ENCODE measurements at regions not wholly inside any gene's neighbourhood (a gene's known extent, or its start where the extent isn't known, plus 50 kb on each side); places are given as distances from the start of the nearest gene placed in this dataset.

GRCh38 chr18:30566877-30567276, 475.7 kb downstream of the DSC3 start:
- H3K4me1 ChIP-seq (ENCODE audit: low read depth): no peaks in the 10 kb centered on the region
- intact Hi-C loops (cut with DNase I, micrococcal nuclease): no loop called here
- no peak for TF ChIP-seq CTCF (IDR thresholded peaks at IDR 0.05)
- H3K9me3 ChIP-seq: no peaks in the 10 kb centered on the region
- no peak for DNase-seq
- ATAC-seq: no peak
- no peak overlapping the region for H3K4me3 ChIP-seq
- H3K36me3 ChIP-seq (ENCODE audit: low read depth): no peaks in the 10 kb centered on the region

DNA sequence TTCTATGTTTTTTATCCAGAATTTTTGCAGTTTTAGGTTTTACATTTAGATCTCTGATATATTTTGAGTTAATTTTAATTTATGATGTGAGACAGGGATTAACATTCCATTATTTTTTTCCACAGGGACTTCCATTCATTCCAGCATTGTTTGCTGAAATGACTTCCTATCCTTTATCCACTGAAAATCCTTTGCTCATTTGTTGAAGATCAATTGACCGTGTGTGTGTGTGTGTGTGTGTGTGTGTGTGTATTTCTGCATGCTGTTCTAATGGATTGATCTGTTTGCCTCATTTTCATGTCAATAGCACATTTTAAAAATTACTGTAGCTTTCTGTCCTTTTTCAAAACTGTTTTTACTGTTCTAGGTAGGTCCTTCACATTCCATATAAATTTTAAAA, 480.3 kb downstream of the DSC3 start:
- Histone ChIP-seq H3K36me3 (ENCODE audit: low read depth) (no peaks in the 10 kb centered on the region), H3K4me1 (ENCODE audit: low read depth) (no peaks in the 10 kb centered on the region), H3K9me3 (no peaks in the 10 kb centered on the region), H3K4me3 (no peak overlapping the region)
- intact Hi-C loops (cut with DNase I, micrococcal nuclease): no loop called here
- TF ChIP-seq CTCF (IDR thresholded peaks at IDR 0.05): no peak
- DNase-seq (no peak), ATAC-seq (no peak)

DNA sequence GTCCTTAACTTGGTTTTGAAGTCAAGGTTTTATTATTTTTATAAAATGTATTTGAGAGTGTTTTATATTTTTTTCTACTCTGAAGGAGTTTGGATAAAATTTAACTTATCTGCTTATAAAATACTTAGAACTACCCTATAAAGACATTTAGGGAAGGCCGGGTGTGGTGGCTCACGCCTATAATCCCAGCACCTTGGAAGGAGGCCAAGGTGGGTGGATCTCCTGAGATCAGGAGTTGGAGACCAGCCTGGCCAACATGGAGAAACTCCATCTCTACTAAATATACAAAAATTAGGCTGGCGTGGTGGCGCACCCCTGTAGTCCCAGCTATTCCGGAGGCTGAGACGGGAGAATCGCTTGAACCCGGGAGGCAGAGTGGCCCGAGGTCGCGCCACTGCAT, 486.4 kb downstream of the DSC3 start:
- H3K36me3 ChIP-seq (ENCODE audit: low read depth): no peaks in the 10 kb centered on the region
- no peaks in the 10 kb centered on the region for H3K4me1 ChIP-seq (ENCODE audit: low read depth)
- ATAC-seq (peak; percentile 64), DNase-seq (peak; percentile 44 to 89 (median 70))
- H3K4me3 ChIP-seq: no peak overlapping the region
- TF ChIP-seq CTCF (IDR thresholded peaks at IDR 0.05): no peak
- intact Hi-C loops (cut with DNase I, micrococcal nuclease): no loop called here
- no peaks in the 10 kb centered on the region for H3K9me3 ChIP-seq

- H3K4me3 ChIP-seq: no peak overlapping the region
- intact Hi-C loops (cut with DNase I, micrococcal nuclease): no loop called here
- DNase-seq: no peak
- H3K4me1 ChIP-seq (ENCODE audit: low read depth): no peaks in the 10 kb centered on the region
- no peaks in the 10 kb centered on the region for H3K9me3 ChIP-seq
- no peak for TF ChIP-seq CTCF (IDR thresholded peaks at IDR 0.05)
- H3K36me3 ChIP-seq (ENCODE audit: low read depth): no peaks in the 10 kb centered on the region
- ATAC-seq: no peak
Observed at GRCh38 chr18:30545393-30545792, 497.1 kb downstream of the DSC3 start.

GRCh38 chr18:30544141-30544540, 498.4 kb downstream of the DSC3 start:
- no peak for TF ChIP-seq CTCF (IDR thresholded peaks at IDR 0.05)
- H3K4me3 ChIP-seq: no peak overlapping the region
- H3K9me3 ChIP-seq: no peaks in the 10 kb centered on the region
- no peaks in the 10 kb centered on the region for H3K4me1 ChIP-seq (ENCODE audit: low read depth)
- no peak for ATAC-seq
- H3K36me3 ChIP-seq (ENCODE audit: low read depth): no peaks in the 10 kb centered on the region
- no peak for DNase-seq
- intact Hi-C loops (cut with DNase I, micrococcal nuclease): no loop called here

- intact Hi-C loops (cut with DNase I, micrococcal nuclease): no loop called here
- no peak overlapping the region for H3K4me3 ChIP-seq
- no peak for TF ChIP-seq CTCF (IDR thresholded peaks at IDR 0.05)
- H3K4me1 ChIP-seq (ENCODE audit: low read depth): no peaks in the 10 kb centered on the region
- no peaks in the 10 kb centered on the region for H3K36me3 ChIP-seq (ENCODE audit: low read depth)
- ATAC-seq (no peak), DNase-seq (no peak)
- H3K9me3 ChIP-seq: no peaks in the 10 kb centered on the region
Observed at GRCh38 chr18:30533716-30534115, 508.8 kb downstream of the DSC3 start.

Data from mucosa of descending colon (tissue), 3 donors.